ENCODE measurements at regions not wholly inside any gene's neighbourhood (a gene's known extent, or its start where the extent isn't known, plus 50 kb on each side); places are given as distances from the start of the nearest gene placed in this dataset.
A peak's percentile ranks its signal among the peaks of the same experiment; 100 is the strongest.
"Not testable (repeated sequence)": the region's sequence is repeated elsewhere in the genome, so short reads cannot be mapped to it uniquely, and the experiment has no call there.

- DNase-seq (ENCODE audit: low spot score) = not testable (repeated sequence)
These were observed 244.0 kb downstream of the ANKRD30B start for GRCh38 chr18:14991934-14992445.

GRCh38 chr18:14992758-14993157 is 244.8 kb downstream of the ANKRD30B start:
- DNase-seq (ENCODE audit: low spot score) = not testable (repeated sequence)

DNA sequence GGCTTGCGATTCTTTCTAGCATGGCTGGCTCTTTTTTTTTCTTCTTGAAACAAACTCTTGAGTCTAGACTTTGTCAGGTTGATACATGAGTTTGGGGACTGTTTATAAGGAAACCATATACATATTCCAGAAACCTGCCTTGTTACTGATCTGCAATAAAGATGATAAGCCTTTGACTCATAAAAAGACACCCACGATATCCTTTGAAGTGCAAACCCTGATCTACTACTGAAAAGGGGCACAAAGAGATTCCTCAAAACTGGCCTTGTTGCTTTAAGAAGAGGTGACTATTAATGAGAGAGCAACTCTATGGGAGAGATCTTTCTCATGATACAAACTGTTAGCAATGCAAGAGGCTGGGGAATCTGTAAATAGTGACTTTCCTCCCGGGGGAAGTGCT is 247.1 kb downstream of the ANKRD30B start:
- DNase-seq (ENCODE audit: low spot score) = not testable (repeated sequence)

- DNase-seq (ENCODE audit: low spot score) = no peak
These were observed 249.4 kb downstream of the ANKRD30B start for GRCh38 chr18:14997357-14997756.

GRCh38 chr18:14997899-14998298 is 249.9 kb downstream of the ANKRD30B start:
- DNase-seq (ENCODE audit: low spot score) = not testable (repeated sequence)

DNA sequence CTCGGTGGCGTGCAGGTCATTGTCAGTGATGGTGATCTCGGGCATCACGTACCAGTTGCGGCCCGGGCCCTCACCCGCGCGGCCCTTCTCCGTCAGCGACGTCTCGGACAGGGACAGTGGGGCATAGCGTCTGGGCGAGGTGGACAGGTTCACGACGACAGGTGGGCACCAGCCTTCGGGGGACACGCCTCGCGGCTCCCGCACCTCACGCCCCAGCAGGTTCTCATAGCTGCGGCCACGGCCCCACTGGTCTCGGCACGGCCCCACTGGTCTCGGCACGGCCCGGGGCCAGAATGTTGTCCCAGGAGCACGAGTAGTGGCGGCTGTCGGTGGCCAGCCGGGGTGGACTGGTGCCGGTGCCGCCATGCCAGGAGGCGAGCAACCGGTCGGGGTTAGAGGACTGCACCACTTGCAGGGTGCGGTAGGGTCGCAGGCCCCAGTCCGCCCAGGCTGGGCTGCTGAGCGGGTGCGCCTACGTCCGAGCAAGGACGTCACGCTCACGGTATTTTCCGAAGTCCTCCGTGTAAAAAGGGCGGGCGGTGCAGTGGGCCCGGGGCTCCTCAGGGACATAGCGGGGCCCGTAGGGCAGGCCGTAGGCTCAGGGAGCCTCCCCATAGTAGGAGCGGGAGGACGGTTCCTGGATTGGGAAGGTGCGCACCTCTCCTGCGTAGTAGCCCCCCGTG is 250.5 kb downstream of the ANKRD30B start:
- not testable (repeated sequence) for DNase-seq (ENCODE audit: low spot score)

DNA sequence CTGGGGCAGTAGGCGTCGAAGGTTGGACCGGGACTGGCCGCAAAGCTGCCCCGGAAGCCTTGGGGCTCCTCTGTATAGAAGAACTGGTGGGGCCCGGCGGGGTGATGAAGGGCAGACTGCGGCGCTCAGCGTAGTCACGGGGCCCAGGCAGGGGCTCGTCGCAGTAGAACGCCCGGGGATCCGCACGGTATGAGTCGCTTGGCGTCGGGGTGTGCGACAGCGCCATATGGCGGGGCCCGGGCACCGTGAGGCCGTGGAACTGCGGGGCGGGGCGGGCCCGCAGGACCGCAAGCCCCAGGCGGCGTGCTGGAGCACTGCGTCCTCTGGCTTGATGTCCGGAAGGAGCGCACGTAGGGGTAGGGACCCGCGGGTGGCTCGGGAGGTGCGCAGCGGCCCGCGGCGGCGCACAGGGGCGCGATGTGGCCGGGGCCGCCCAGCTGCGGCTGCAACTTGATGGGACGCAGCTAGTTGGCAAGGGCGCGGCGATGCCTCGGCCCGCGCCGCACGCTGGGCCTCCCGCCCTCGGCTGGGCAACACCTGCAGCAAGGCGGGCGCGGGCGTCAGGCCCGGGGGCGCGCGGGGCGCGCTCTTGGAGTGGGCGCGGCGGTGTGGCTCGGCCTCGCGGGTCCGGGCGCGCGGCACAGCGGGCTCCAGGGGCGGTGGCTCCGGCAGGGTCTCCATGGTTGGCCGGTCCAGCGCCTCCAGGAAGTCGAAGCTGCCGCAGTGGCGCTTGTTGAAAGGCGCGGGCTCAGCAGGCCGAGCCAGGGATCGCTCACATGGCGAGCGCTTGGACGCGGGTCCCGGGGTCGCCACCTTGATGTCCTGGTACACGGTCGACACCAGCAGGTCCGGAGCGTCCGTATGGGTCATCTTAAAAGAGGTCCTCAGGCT is 251.4 kb downstream of the ANKRD30B start:
- no peak for DNase-seq (ENCODE audit: low spot score)

DNA sequence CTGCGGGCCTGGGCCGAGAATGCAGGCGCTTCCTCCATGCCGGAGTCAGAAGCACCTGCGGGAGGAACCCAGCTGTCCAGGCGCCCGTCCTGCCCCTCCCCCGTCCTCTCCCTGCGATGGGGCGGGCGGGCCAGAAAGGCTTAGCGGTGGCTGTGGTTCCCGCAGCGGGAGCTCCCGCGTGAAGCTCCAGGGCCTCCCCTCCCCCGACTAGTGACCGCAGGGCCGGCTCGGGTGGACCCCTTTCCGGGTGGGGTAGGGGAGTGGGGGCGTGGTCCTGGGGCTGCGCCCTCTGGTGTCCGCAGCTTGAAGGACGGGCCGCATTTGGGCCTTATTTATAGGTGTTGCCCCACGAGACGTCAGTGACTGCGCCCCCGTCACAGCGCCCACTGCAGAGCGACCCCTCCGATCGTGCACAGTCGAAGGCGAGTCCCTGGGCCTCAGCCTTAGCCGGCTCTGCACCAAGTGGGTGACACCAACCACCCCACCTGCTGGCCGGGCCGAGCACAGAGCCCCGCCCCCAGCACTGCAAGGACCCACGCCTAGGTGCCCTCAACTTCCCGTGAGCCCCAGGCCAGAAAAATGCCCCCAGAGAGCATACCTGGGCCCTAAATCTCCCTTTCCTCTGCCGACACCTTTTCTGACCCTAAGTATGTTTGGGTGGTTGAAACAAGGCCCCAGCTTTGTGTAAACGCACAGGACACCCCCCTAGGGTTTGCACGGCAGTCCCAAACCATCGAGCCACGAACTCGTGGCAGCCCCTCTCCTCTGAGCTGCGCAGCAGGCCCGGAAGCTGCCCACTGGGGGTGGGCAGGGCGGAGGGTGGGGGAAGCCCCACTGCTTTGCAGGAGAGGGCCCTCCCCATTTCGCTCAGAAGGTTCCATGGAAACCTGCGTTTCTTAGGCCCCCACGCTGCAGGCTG is 252.4 kb downstream of the ANKRD30B start:
- DNase-seq (ENCODE audit: low spot score) = not testable (repeated sequence)

GRCh38 chr18:15001038-15001794 is 253.2 kb downstream of the ANKRD30B start:
- not testable (repeated sequence) for DNase-seq (ENCODE audit: low spot score)

DNA sequence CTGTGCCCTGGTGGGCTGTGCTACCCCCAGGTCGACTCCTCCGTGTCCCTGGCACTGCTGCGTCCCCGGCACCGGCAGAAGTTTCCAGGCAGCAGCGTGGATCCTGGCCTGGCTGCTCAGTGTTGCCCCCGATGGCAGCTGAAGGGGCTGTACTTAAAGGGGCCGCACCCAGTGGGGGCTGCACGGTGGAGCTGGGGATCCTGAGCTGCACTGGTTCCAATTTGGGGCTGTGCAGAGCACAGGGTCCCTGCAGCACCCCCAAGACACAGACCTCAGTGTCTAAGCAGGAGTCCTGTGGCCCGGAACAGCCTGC is 253.8 kb downstream of the ANKRD30B start:
- peak; percentile 5 for DNase-seq (ENCODE audit: low spot score)

DNA sequence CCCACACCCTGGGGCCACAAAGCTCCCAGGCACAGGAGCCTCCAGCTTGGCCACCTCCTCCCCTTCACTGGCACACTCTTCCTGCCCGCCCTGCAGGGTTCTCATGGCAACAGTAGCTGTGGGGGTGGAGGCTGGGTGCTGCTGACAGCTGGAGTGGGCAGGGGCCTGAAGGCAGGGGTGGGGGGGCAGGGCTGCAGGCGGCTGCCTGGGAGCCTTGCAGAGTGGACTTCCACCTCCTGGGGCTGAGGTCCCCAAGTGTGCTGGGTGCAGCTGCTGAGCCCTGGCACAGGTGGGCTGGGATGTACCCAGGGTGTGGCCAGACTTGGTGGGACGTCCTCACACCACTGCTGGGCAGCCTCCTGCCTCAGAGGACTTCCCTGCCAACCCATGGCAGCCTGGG is 254.8 kb downstream of the ANKRD30B start:
- DNase-seq (ENCODE audit: low spot score) = not testable (repeated sequence)

DNA sequence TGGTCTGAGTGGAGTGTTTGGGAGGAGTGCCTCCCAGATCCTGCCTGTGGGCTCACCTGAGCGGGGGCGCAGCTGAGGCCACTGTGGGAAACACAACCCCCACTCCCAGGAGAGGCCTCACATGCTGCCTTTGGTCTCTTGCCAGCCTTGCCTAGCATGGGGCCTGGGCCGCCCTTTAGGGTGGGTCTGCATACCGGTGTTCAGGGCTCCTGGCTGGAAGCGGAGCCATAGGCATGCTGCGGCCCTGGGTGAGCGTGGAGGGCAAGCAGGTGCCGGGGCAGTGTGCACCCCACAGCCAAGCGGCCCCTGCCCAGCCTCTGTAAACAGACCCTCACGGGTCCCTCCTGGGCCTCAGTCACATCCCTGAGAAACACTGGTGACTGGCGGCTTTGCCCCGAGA is 255.3 kb downstream of the ANKRD30B start:
- DNase-seq (ENCODE audit: low spot score) = not testable (repeated sequence)

GRCh38 chr18:15003636-15004269 is 255.8 kb downstream of the ANKRD30B start:
- not testable (repeated sequence) for DNase-seq (ENCODE audit: low spot score)

- DNase-seq (ENCODE audit: low spot score) = not testable (repeated sequence)
These were observed 256.4 kb downstream of the ANKRD30B start for GRCh38 chr18:15004270-15004973.

DNA sequence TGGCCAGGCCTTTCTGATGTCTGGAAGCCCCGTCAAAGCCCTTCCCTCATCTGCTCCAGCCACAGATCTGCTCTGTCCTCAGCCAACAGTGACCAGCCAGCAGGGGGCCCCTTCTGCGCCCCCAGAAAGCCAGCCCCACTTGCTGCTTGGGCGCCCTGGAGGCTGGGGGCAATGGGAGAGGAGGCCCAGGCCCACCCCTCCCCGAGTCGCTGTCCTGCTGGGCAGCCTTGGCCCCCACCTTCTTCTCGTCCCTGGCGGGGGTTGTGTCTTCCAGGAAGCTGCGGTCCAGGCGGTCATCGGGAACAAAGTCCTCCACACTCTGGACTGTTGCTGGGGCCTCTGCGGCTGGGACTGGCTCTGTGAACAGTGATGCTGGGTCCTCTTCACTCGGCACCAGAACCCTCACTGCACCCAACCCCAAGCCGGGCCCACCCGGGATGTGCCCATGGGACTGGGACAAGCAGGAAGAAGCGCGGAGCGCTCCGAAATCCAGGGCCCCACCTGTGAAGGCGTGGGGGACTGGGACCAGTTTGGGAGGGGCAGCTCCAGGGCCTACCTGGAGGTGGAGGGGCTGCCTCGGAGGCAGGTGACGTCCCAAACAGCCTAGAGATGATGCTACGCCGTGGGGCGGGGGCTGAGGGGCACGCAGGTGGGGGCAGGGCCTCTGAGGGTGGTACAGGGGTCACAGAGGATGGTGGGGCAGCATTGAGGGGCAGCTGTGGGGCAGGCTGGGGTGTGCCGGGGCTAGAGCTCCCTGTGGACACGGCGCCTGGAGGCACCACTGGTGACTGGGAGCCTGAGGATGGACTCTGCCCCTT is 257.6 kb downstream of the ANKRD30B start:
- no peak for DNase-seq (ENCODE audit: low spot score)

- not testable (repeated sequence) for DNase-seq (ENCODE audit: low spot score)
These were observed 258.6 kb downstream of the ANKRD30B start for GRCh38 chr18:15006616-15007015.

DNA sequence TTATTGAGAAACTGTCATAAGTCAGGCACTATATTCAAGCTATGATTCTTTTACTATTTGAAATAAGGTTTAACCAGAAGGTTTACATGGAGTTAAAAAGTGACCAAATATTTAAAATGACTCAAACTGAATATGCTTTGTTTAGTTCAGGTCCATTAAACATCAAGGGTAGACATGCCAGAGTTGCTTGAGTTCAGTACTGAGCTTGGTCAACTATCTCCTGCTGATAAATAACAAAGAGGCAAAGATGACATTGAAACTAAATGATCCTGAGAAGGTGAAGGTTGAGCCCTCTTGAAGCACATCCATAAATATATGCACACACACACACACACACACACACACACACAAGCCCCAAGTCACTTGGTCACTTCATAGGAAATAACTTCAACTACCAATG is 278.1 kb downstream of the ANKRD30B start:
- not testable (repeated sequence) for DNase-seq (ENCODE audit: low spot score)

GRCh38 chr18:15028037-15028436 is 280.1 kb downstream of the ANKRD30B start:
- not testable (repeated sequence) for DNase-seq (ENCODE audit: low spot score)

DNA sequence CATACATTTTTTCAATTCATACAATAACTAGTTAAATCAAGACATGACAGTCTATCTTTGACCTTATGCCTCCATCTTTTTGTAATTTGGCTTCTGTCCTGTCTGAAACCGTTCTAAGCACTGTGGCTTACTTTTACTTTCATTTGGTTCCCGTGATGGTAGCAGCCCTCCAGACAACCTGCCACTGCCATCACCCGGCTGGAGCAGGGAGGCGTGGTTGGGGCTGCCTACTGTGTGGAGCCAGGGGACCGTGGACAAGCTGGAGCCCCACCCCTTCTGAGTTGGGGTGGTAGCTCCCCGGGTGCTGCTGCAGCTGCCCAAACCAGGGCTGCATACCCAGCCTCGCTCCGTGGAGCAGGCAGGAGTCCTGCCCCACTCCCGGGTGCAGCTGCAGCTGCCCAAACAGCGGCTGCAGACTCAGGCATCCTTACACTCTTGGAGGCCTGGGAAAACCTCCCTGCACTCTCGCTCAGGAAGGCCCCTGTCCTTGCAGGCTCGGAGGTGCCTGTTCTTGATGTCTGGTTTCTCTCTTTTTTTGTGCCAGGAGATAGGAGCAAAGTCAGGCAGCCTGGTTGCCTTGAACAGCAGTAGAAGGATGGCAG is 312.4 kb downstream of the ANKRD30B start:
- not testable (repeated sequence) for DNase-seq (ENCODE audit: low spot score)
